ENCODE measurements at regions not wholly inside any gene's neighbourhood (a gene's known extent, or its start where the extent isn't known, plus 50 kb on each side); places are given as distances from the start of the nearest gene placed in this dataset.

GRCh38 chr11:91805293-91805692 lies 419.3 kb upstream of the FAT3 start:
- H3K4me3 Mint-ChIP-seq (ENCODE audit: unreplicated experiment): no peak overlapping the region
- H3K4me1 Mint-ChIP-seq (ENCODE audit: unreplicated experiment): peaks cover 10% of the 10 kb centered on the region
- H3K27ac Mint-ChIP-seq (ENCODE audit: unreplicated experiment): no peak overlapping the region
- no peak for DNase-seq (ENCODE audit: low spot score)
- H3K9me3 Mint-ChIP-seq (ENCODE audit: unreplicated experiment): no peaks in the 10 kb centered on the region
- no peak for TF ChIP-seq CTCF (IDR thresholded peaks at IDR 0.05; ENCODE audit: unreplicated experiment)
- peaks cover 1% of the 10 kb centered on the region for H3K27me3 Mint-ChIP-seq (ENCODE audit: unreplicated experiment)
- no peaks in the 10 kb centered on the region for H3K36me3 Mint-ChIP-seq (ENCODE audit: low read depth, unreplicated experiment)

GRCh38 chr11:91804042-91804441 lies 420.6 kb upstream of the FAT3 start:
- DNase-seq (ENCODE audit: low spot score): no peak
- TF ChIP-seq CTCF (IDR thresholded peaks at IDR 0.05; ENCODE audit: unreplicated experiment): no peak
- Mint-ChIP-seq H3K4me3 (ENCODE audit: unreplicated experiment) (no peak overlapping the region), H3K36me3 (ENCODE audit: low read depth, unreplicated experiment) (no peaks in the 10 kb centered on the region), H3K4me1 (ENCODE audit: unreplicated experiment) (peaks cover 10% of the 10 kb centered on the region), H3K27me3 (ENCODE audit: unreplicated experiment) (no peaks in the 10 kb centered on the region), H3K9me3 (ENCODE audit: unreplicated experiment) (no peaks in the 10 kb centered on the region), H3K27ac (ENCODE audit: unreplicated experiment) (no peak overlapping the region)

GRCh38 chr11:91802475-91802874 lies 422.1 kb upstream of the FAT3 start:
- DNase-seq (ENCODE audit: low spot score): no peak
- Mint-ChIP-seq H3K36me3 (ENCODE audit: low read depth, unreplicated experiment) (no peaks in the 10 kb centered on the region), H3K27ac (ENCODE audit: unreplicated experiment) (no peak overlapping the region), H3K4me1 (ENCODE audit: unreplicated experiment) (peaks cover 10% of the 10 kb centered on the region), H3K4me3 (ENCODE audit: unreplicated experiment) (no peak overlapping the region), H3K9me3 (ENCODE audit: unreplicated experiment) (no peaks in the 10 kb centered on the region), H3K27me3 (ENCODE audit: unreplicated experiment) (no peaks in the 10 kb centered on the region)
- TF ChIP-seq CTCF (IDR thresholded peaks at IDR 0.05; ENCODE audit: unreplicated experiment): no peak

- TF ChIP-seq CTCF (IDR thresholded peaks at IDR 0.05; ENCODE audit: unreplicated experiment): no peak
- peaks cover 10% of the 10 kb centered on the region for H3K4me1 Mint-ChIP-seq (ENCODE audit: unreplicated experiment)
- no peak overlapping the region for H3K27ac Mint-ChIP-seq (ENCODE audit: unreplicated experiment)
- no peaks in the 10 kb centered on the region for H3K9me3 Mint-ChIP-seq (ENCODE audit: unreplicated experiment)
- DNase-seq (ENCODE audit: low spot score): no peak
- no peaks in the 10 kb centered on the region for H3K27me3 Mint-ChIP-seq (ENCODE audit: unreplicated experiment)
- no peak overlapping the region for H3K4me3 Mint-ChIP-seq (ENCODE audit: unreplicated experiment)
- no peaks in the 10 kb centered on the region for H3K36me3 Mint-ChIP-seq (ENCODE audit: low read depth, unreplicated experiment)
Observed at GRCh38 chr11:91800208-91800914, 424.3 kb upstream of the FAT3 start.

GRCh38 chr11:91798240-91798639 lies 426.4 kb upstream of the FAT3 start:
- H3K27me3 Mint-ChIP-seq (ENCODE audit: unreplicated experiment): no peaks in the 10 kb centered on the region
- H3K27ac Mint-ChIP-seq (ENCODE audit: unreplicated experiment): no peak overlapping the region
- no peak for DNase-seq (ENCODE audit: low spot score)
- no peak overlapping the region for H3K4me3 Mint-ChIP-seq (ENCODE audit: unreplicated experiment)
- H3K36me3 Mint-ChIP-seq (ENCODE audit: low read depth, unreplicated experiment): no peaks in the 10 kb centered on the region
- no peaks in the 10 kb centered on the region for H3K9me3 Mint-ChIP-seq (ENCODE audit: unreplicated experiment)
- peaks cover 5% of the 10 kb centered on the region for H3K4me1 Mint-ChIP-seq (ENCODE audit: unreplicated experiment)
- TF ChIP-seq CTCF (IDR thresholded peaks at IDR 0.05; ENCODE audit: unreplicated experiment): no peak
